GM12874 (cell line): ENCODE measurements at regions not wholly inside any gene's neighbourhood (a gene's known extent, or its start where the extent isn't known, plus 50 kb on each side); places are given as distances from the start of the nearest gene placed in this dataset.

Source experiments
- TF ChIP-seq, protein P1 (sequence below): IDR thresholded peaks from 2 replicates; pipeline ENCODE4 v1.5.1; 2011; ENCODE audit warnings: low read depth, mild to moderate bottlenecking, control low read depth, low read length, moderate library complexity; ENCODE audit not compliant: insufficient read depth

DNA sequence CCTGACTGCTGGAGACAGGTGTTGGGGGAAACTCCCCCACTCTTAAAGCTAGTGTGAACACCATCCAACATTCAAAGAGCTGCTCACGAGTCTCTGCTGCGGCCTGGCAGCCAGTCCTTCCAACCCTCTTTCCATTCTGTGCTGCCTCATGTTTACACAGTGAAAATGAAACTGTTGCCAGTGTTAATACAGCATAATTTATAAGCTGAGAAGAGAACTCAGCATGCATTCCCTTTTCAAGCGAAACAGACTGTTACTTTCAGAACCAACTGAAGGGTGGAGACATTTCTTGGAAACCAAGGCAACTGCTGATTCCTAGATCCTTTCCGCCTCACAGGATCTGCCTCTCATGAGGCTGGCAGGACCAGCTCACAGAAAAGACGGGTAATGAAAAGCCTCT, 533.8 kb upstream of the ID4 start:
- TF ChIP-seq, protein P1, sequence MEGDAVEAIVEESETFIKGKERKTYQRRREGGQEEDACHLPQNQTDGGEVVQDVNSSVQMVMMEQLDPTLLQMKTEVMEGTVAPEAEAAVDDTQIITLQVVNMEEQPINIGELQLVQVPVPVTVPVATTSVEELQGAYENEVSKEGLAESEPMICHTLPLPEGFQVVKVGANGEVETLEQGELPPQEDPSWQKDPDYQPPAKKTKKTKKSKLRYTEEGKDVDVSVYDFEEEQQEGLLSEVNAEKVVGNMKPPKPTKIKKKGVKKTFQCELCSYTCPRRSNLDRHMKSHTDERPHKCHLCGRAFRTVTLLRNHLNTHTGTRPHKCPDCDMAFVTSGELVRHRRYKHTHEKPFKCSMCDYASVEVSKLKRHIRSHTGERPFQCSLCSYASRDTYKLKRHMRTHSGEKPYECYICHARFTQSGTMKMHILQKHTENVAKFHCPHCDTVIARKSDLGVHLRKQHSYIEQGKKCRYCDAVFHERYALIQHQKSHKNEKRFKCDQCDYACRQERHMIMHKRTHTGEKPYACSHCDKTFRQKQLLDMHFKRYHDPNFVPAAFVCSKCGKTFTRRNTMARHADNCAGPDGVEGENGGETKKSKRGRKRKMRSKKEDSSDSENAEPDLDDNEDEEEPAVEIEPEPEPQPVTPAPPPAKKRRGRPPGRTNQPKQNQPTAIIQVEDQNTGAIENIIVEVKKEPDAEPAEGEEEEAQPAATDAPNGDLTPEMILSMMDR, result no peak

DNA sequence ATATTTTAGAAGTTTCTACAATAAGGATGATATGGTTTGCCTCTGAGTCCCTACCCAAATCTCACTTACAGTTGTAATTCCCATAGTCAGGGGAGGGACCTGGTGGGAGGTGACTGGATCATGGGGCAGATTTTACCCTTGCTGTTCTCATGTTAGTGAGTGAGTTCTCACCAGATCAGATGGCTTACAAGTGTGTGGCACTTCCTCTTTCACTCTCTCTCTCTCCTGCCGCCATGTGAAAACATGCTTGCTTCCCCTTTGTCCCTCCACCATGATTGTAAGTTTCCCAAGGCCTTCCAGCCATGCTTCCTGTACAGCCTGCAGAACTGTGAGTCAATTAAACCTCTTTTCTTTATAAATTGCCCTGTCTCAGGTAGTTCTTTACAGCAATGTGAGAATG, 527.5 kb upstream of the ID4 start:
- TF ChIP-seq, protein P1, result no peak

DNA sequence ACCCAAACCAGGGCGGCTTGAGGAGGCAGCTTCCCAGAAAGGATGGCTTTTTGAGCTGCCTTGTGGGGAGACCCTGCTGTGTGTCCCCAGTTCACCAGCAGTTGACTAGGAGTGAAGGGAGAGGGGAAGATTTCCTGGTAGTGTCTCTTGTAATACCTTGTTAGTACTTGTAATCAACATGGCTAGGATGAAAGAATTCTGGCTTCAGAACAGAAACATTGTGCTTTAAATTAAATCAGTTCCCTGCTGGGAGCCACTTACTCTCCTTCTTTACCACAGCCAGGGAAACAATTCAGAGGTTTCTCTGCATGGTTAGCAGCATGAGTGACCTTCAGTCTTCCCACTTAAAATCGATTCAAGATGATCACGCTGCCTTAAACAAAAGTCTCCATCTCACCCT, 525.4 kb upstream of the ID4 start:
- TF ChIP-seq, protein P1, result no peak

DNA sequence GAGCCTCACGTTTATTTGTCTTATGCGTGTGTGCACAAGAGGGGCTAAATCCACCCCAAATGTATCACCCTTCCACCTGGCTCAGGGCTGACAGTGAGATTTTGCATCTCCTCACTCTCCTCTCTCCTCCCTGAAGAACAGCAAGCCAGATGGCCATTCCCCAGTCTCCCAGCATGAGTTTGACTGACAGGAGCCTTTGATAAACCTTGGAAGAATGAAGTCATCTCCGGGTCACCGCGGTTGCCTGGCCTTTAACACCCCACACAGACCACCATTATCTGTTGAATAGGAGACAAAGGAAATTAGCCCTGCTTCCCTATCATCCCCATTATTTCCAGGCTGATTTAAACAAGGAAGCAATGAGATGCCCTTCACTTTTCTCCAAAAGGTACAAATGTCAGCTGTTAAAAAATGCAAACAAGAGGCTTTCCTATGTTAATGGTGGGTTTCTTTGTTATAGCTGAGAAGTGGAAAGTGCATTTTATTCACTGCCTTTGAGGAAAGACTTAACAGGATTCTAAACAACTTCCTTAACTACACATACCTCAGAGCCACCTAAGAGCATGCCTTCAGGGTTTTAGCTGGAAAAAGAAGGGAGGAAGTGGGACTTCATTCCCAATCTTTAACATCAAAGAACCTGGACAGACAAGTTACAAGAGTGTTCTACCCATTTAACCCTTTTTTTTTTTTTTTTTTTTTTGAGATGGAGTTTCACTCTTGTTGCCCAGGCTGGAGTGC, 524.8 kb upstream of the ID4 start:
- TF ChIP-seq, protein P1, result no peak

DNA sequence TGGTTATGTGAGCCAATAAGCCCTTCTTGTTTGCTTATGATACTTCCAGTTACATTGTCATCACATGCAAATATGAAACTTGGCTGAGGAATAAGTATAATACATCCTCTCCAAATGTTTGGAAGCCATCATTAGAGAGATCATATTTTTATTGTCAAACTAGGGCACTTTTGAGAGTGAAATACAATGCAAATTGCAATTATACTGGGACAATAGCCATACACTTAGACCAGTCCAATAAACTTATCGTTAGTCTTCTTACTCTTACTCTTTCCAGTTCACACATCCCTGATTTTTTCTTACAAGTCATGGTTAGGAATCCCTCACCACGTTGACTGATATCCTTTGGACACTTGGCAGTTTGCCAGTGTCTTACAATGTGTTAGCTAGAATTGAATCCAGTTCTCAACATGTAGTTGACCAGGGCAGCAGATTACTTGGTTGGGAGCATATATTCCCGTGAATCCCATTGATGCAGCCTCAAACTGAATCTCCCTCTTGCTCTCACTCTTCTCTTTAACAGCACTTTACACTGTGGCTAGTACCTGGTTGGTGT, 519.7 kb upstream of the ID4 start:
- TF ChIP-seq, protein P1, result no peak

DNA sequence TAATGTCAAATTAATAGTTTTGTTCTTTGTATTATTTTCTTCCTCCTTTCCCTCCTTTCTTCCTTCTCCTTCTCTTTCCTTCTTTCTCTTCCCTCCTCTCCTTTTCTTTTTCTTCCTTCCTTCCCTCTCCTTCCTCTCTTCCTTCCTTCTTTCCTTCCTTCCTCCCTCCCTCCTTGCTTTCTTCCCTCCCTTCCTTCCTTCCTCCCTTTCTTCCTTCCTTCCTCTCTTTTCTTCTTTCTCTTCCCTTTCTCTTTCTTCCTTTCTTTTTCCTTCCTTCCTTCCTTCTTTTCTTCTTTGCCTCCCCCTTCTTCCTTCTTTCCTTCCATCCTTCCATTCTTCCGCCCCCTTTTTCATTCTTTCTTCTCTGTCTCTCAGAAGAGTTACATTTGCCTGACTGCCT, 518.2 kb upstream of the ID4 start:
- TF ChIP-seq, protein P1, result no peak

DNA sequence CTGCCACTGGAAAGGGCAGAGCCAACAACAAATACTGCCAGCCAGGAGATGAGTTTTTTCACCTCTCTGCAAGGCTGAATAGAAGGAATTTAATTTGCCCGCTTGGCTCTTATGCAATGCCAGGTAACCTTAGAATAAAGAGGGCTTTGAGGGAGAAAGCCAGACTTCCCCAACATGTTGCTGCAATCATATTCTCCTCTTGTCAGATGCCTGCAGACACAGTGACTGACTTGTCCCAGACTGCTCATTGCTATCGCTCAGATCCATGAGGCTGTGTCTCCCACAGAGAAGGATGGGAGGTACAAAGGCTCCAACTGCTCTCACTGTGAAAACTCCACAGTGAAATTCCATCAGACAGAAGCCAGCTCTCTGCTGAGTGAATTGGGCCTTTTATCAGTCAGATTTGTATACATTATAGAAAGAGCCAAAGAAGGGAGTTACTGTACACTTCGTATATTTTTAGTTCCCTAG, 517.0 kb upstream of the ID4 start:
- TF ChIP-seq, protein P1, result no peak
